Inflammatory macrophage treated with lipopolysaccharide for 1 hour (primary cell): ENCODE measurements at regions not wholly inside any gene's neighbourhood (a gene's known extent, or its start where the extent isn't known, plus 50 kb on each side); places are given as distances from the start of the nearest gene placed in this dataset.

Experiments used
- DNase-seq, 2 donors: peaks; one replicate each; pipeline ENCODE4 v3.0.0-alpha.2; 2020 to 2022

DNA sequence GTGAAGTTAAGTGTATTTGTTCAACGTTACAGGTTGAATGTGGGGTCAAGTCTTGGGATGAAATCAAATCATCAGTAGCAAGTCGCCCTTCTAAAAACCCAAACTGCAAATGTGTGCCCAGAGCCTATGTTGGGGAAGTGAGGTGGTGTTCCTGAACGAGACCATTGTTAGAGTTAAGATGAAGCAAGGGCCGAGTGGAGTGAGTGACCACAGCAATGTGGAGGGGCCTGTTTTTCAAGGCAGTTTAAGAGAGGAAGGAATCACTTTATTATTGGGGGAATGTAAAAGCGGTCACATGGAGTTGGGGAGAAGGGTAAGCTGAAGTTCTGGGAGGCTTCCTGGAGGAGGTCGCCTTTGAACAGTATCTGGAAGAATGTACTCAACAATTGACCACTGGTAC lies 68.5 kb downstream of the MYCN start:
- DNase-seq: no peak

DNA sequence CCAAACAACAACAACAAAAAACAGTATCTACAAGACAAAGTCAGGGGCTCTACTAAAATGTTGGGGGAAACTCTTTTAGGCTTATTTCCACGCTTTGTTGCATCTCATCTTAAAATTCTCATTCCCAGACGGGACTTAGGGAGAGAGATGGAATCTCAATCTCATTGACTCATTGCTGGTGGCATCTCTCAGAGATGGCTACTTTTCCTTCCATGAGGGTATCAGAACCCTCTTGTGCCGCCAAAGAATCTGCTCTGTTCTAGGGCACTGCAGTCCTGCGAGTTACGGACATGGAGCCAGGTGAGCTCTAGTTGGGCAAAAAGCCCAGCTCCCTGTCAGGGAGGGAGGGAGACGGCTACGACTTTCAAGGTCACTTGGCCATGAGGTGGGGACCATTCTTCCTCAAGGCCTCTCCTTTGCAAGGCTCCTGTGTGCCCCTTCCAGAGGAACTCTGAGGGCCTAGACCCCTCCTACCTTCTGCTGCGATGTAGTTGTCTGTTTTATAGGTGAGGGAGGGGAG lies 68.0 kb downstream of the MYCN start:
- no peak for DNase-seq

DNA sequence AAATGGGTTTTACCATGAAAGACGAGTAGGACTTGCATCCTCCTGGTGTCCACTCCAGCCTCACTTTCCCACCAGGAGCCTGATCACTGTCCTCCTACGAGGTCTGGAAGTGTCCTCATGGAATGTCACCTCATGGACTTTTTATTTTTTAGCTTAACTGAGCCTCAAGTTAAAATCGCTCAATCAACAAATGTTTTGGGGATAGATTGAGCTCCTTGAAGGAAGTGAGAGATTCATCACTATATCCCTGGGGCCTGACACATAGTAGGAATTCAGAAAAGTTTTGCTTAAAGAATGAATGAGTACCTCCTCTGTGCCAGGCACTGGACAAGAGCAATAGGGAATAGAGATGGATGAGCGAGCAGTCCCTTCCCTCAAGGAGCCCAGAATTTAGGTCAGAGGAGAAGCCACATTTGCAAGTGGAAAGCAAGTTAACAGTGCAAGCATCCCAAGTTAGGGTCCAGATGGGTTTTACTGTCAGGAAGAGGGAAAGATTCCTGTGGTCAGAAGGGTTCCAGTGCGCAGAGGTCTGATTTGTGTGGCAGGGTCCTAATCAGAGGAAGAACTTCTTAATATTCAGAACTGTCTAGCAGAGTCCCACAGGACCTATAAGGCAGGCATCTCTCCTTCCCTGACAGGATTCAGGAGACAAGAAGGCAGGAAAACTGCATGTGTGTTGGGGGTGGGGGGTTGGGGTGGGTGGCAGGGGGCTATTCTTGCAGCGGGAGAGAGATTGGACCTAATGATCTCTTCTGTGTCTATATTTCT lies 67.0 kb downstream of the MYCN start:
- no peak for DNase-seq

DNA sequence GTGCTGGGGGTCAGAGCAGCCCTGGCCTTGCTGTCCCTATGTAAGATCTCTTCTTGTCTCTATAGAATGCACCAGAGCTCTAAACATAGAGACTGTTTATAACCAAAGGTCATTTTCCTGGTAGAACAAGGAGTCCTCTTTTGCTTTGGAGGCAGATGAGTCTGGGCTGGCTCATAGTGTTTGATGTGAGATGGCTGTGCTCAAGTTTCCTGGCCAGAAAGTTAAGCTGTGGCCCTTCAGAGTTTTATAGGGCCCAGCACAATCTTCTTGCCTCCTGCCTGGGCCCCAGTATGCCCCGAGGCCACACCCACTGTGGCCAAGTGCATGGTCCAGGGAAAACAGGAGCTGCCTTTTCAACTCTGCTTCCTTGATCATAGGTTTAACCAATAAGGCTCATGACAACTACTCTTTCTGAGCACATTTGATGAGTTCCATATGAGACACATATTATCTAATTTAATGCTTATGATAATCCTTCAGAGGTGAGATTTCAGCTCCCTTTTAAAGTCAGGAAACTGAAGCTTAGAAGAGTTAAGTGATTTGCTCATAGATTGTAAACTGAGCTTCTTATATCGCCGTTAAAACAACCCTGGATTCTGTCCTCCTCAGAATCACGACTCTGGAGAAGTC lies 66.3 kb downstream of the MYCN start:
- peak in 1 of 2 donors; percentile 1 for DNase-seq

DNA sequence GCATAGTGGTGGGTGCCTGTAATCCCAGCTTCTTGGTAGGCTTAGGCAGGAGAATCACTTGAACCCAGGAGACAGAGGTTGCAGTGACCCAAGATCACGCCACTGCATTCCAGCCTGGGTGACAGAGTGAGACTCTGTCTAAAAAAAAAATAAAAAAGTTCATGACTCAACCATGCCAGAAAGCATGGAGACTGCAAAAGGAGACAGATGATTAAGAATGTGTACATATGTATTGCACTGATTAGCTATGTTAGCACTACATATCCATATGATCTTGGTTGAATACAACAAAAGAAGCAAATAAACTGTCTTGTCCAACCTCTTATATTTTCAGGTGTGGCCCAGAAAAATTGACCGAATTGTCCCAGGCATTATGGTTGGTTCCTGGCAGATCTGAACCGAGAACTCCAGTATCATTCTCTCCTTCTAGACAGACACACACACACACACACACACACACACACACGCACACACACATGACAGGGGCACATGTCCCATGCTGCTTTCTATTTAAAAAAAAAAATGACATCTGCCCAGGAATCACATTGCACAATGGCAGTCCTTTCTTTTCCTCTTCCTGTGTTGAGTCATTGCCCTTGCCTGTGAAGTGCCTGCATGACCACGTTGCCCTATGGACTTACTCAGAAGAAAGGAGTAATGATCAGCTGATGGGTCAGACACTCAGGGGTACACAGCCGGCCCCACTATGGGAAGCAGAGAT lies 65.6 kb downstream of the MYCN start:
- DNase-seq: peak; percentile 78 to 87

DNA sequence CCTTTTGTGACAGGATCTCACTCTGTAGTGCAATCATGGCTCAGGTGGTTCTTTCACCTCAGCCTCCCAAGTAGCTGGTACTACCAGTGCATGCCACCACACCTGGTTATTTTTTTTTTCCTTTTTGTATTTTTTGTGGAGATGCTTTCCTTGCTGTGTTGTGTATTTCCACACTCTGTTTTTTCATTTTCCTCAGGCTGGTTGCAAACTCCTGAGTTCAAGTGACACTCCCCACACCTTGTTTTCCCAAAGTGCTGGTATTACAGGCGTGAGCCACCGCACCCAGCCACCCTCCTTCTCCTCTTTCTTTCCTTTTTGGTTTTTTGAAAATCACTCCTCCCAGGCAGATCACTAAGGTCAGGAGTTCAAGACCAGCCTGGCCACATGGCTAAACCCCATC lies 65.0 kb downstream of the MYCN start:
- DNase-seq: no peak

DNA sequence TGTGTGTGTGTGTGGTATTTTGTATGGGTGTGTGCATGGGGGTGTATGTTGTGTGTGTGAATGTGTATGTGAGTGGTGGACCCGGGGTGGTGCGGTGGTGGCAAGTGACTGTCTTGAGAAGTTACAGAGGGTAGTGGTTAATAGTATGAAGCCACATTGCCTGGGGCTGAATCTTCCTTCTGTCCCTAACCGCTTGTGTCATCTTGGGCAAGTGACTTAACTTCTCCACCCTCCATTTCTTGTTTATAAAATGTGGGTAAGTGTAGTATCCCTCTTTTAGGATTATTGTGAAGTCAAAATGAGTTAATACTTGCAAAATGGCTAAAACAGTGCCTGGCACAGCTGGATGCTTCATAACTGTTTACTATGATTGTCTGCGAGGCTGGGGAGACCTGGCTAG lies 63.5 kb downstream of the MYCN start:
- DNase-seq: no peak

DNA sequence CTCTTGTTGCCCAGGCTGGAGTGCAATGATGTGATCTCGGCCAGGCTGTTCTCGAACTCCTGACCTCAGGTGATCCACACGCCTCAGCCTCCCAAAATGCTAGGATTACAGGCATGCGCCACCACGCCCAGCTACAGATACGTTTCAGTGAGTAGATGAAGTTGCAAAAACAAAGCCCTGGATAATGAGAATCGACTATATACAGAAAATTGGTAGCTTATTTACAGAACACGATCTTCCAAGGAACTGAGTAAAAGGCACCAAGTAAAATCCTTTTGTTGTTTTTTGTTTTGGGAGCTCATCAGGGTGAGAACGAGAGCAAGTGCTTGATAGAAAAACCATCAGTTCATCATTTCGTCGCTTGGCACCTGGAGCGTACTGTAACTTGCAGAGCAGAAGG lies 62.8 kb downstream of the MYCN start:
- DNase-seq: no peak

DNA sequence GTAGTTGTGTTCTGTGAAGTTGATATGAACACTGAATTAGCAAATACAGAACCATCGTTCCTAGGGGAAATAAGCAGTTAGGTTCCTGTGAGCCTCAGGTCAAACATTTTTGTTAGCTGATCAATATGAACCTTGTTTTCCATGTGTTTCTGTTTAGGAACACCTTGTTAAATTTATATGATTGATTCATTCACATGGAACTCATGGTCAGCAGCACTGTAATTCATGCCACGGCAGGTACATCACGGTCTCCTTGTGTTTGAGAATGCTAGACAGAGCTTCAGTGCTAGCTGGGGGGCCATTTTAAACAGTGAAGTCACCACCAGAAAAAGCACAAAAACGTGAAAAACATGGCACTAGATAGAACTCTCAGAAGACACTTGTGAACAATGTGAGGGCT lies 62.2 kb downstream of the MYCN start:
- no peak for DNase-seq

DNA sequence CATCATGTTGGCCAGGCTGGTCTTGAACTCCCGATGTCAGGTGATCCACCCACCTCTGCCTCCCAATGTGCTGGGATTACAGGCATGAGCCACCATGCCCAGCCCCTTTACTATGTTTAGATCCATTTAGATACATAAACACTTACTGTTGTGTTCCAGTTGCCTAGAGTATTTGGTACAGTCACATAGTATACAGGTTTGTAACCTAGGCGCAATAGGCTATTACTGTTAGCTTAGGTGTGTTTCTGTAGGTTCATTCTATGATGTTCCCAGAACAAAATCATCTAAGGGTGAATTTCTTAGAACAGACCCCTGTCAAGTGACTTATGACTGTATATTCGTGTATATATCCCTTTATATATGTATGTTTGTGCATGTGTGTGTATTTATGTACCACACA lies 61.8 kb downstream of the MYCN start:
- DNase-seq: no peak

DNA sequence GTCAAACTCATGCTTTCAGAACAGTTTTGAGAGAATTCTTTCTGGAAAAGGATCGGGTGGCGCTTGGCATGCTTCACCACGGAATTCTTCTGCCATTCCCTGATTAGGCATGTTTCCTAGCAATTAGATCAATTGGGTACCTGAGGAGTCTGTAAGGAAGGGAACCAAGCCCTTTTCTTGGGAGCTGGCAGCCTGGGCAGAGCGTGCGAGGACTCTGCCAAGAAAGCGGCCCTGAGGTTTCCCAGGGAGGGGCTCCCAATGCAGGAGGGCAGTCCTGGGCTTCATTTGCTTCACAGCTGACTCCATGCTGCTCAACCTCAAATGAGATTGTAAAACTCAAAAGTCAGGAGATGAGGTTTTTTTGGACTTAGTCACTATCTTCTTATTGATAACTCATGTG lies 60.3 kb downstream of the MYCN start:
- no peak for DNase-seq

DNA sequence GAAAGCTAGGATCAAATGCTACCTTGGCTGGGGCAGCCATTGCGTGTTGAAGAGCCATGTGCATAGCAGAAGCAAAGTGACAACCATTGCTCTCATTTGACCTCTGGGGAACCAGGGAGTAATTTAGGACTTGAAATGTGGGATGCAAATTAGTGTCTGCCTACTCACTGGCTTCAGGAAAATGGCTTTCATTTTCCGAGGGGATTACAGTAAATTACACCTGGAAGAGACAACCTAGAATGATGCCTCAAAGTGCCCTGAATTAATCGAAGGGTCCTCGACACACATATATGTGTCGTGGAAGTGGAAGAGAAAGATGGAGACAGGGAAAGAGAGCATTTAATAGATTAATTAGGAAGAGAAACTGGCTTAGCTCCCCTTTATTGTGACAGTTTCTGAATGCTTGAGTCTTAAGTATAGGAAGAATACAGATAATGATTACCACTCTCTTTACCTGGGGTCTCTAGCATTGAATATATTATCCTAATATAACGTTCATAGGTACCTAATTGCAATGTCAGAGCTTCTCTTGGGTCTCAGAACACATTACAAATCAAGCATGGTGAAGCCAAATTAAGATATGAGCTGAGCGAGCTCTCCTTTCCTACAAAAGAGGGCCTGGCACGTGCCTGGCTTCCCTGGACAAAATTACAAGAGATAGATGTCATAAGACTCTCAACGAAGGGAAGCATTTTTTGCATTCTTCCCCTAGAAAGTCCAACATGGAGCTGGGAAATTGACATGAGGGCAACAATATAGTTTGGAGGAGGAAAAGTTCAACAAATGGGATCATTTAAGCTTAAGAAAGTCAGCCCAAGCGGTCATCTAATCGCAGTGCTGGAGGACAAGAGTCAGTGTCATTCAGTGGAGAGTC lies 59.5 kb downstream of the MYCN start:
- DNase-seq: no peak

DNA sequence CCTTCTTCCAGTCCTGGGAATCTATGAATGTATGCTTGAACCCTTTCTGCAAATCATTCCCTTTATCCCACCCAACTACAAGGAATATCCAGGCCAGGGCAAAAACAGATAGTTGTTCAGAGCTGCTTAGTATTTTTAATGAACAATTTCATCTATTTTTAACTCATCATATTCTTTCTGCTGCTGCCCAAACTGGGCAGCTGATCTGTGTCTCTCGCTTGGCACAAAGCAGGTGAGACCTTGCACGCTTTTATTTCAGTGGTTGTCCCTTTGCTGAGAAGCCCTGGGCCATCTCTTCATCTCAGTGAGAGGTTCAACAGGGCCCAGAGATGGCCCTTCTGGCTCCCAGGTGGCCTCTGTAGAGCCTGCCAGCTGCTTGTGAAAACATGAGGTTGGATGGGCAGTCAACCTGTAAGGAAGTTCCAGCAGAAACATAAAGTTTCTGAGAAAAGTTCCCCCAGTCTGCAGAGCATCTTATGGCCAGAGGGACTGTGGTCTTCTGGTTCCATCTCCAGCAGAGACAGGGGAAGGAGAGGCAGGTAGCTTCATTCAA lies 57.5 kb downstream of the MYCN start:
- no peak for DNase-seq

DNA sequence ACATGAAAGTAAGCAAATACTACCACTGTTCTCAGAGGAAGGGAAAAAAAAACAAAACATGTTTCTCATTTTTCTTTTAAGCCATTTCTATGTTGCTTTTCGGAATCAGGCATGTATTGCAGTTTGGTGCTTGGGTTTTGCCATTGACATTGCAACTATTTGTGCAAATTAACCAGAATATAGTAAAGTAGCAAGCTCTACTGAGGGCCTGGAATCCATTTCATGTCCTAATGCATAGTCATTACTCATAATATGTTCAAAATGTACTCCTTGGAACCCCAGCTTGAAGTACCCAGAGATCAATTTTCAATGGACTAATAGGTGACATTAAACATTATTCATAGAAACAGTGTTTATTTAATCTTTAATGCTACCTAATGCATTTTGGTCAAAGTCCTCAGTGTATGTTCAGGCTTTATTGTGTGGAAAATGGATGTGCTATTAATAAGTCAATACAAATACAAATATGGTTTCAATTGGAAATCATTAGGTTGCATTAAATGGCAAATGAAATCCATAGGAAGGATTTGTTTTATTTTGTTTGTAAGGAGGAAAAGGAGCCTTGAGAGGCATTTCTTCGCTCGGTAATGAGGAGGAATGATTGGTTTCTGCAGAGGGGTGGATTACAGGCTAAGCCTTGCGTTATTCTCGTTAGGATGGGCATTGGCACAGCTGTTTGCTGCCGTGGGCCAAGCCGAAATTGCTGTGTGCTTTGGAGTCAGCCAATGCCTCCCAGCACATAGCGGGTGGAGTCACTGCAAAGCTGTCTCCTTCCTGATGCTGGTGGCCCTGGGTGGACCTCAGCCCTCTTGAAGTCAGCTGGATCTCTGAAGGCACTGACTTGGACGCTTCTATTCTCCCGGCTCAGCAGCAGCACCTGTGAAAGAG lies 56.4 kb downstream of the MYCN start:
- no peak for DNase-seq
